SW 1271 (cell line): ENCODE measurements at regions not wholly inside any gene's neighbourhood (a gene's known extent, or its start where the extent isn't known, plus 50 kb on each side); places are given as distances from the start of the nearest gene placed in this dataset.

Source experiments
- DNase-seq, 2 experiments: peaks; one replicate each; lab custom pipeline; 2025; lab: John Stamatoyannopoulos, UW

DNA sequence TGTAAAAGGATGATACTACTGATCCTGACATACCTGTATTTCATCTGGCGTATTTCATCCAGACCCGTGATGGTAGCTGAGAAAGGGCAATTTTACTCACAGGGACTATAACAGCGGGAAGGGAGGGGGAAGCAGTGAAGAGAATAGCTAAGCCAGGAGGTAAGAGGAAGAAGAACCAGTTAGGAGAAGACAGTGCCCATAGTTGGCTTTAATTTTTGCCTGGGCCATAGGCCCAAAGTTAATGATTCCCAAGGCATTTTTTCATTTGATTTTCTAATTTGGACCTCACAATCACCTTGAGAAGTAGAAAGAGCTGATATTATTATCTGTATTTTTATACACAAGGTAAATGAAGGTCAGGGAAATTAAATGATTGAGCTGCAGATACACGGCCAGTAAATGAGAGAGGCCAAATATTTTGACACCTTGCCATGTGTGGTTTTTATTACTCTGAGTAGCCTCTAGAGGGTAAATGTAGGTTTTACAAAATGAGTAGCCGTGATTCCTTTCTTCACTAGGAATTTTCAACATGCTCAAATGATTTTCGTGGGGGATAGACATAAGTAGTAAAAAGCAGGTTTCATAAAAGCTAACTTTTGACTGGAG, 382.2 kb downstream of the FUT8 start:
- no peak for DNase-seq

- no peak for DNase-seq
Observed at GRCh38 chr14:65798216-65798615, 385.7 kb downstream of the FUT8 start.

DNA sequence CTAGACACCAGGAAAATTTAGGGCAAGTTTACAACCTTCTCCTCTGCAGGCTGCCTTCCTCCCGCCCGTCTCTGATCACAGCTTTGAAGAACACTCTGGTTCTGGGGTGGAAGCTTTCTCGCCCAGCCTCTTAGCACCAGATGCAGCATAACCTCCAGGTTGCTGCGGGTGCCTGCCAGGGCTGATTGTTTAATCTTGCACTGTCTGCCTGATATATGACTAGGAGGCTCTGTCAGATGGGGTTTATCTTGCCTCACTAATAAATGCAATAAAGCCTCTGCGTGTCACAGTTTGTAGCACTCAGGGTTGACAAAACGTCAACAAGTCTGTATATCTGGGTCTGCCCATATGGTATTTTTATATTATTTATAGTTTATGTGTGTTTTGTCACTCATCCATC, 388.2 kb downstream of the FUT8 start:
- no peak for DNase-seq

- no peak for DNase-seq
Observed at GRCh38 chr14:65802196-65802595, 389.7 kb downstream of the FUT8 start.

DNA sequence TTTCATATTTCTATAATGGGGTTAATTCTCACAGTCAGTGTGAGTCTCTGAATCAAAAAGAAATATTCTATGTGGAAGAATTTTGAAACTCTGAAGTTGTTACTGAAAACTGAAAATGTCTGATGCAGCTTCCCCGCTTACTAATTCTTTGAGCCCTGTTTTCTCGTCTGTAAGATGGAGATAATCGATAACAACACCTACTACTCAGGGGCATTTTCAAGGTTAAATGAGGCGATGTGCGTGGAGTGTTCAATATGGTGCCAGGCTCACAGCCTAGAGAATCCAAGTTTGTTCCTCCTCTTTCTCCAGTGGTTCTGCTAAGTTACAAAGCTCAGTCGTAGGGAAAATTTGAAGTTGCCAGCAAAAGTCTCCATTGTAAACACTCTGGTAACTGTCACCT, 391.4 kb downstream of the FUT8 start:
- no peak for DNase-seq

DNA sequence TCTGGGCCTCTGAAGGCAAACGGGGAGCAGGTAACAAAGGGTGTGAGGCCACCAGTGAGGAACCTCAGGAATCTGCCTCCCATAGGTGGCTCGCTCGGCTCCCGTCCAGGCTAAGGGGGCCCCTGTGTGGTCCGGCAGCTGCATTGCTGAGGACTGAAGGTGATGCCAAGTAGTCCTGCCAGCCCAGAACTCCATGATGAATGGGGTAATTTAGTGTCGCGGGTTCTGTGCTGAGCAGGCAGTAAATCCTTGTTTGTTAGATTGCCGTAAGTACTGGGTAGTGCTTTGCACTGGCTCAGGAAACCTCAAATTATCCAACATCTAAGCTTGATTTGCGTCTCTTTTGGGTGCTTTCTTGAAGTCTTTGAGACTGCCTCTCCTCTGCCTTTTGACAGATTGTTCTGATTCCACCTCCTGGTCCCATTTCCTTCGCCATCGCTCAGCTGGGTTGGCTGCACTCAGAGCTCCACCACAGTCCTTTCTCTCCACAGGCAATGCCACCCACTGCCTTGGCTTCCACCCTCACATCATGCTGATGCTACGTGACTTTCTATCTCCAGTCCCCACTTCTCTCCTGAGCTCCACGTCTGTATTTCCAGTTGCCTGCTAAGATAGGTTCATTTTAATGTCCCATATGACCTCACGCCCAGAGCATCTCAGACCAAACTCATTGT, 392.0 kb downstream of the FUT8 start:
- no peak for DNase-seq

DNA sequence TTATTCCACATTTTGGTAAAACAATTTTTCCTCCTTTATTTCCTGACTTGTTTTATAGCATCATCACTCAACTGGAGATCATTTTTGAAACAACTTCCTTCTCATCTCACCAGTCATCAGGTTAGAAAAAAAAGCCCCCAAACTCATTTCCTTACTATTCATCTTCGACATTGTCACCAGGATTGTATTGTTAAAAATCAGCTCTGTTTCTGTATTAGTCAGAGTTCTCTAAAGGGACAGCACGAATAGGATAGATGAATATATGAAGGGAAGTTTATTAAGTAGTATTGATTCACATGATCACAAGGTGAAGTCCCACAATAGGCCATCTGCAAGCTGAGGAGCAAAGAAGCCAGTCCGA, 392.6 kb downstream of the FUT8 start:
- no peak for DNase-seq

DNA sequence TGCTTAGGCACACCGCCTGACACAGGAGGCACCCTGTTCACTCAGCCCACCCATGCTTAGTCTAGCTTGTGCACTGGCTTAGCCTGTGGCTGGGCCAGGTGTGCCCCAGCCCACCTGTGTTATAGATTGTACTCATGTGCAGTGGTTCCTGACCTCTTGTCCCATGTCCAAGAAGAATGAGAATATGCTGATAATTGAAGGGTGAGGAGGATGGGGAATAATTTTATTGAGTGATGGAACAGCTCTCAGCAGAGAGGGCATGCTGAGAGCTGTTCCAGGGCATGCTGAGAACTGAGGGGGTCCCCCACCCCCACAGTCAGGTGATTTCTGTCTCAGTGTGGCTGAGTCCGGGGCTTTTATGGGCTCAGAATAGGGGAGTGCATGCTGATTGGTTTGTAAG, 395.9 kb downstream of the FUT8 start:
- DNase-seq = no peak

DNA sequence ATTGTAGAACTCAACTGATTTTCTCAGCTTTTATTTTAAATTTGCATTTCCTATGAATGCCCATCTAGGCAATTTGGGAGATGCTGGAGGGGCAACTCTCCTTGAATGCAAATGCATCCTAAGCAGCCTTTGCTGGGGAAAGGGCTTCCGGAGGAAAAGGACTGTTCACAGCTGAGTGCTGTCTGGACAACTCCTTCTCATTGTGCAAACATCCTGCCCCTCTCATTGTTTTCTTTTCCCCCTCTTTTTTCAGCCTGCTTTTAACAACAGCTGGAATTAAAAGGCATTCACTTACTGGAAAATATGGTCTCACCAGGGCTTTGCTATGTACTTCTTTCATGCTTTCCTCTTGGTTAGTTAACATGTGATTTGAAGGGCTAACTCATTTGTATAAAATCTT, 397.8 kb downstream of the FUT8 start:
- no peak for DNase-seq

DNA sequence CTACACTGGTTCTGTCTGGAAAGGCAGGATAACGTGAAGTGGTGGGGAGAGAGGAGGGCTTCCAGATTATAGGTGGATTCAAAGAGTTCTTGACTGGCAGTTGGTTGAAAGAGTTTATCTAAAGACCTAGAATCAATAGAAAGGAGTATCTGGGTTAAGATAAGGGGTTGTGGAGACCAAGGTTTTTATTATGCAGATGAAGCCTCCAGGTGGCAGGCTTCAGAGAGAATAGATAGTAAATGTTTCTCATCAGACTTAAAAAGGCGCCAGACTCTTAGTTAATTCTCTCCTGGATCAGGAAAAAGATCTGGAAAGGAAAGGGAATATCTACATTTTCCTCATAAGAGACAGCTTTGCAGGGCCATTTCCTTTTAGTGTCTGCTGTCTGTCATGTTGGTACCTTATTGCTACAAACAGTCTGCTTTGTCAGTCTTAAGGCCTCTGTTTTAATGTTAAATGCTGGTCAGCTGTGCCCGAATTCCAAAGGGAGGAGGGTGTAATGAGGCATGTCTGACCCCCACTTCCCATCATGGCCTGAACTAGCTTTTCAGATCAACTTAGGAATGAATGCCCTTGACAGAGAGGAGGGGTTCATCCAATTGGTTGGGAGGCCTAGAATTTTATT, 401.3 kb downstream of the FUT8 start:
- no peak for DNase-seq

- DNase-seq = no peak
Observed at GRCh38 chr14:65815127-65815526, 402.6 kb downstream of the FUT8 start.

GRCh38 chr14:65817011-65817410, 404.5 kb downstream of the FUT8 start:
- DNase-seq = no peak

DNA sequence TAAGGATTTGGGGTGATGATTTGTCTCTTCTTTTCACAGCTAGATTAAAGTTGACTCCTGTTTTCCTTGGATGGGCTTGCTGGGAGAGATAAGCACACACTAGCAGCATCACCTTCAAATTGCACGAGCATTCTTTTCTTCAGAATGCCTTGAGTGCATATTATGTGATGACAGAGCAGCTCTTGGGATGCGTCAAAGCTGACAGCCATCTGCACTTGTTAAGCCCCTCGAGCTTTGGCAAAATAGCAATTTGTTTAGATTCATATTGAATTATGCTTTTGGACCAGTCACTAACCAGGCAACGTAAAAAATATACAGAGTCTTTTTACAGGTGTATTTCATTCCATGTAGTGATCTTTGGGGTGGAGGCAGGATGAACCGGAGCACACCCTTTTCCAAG, 407.0 kb downstream of the FUT8 start:
- no peak for DNase-seq

DNA sequence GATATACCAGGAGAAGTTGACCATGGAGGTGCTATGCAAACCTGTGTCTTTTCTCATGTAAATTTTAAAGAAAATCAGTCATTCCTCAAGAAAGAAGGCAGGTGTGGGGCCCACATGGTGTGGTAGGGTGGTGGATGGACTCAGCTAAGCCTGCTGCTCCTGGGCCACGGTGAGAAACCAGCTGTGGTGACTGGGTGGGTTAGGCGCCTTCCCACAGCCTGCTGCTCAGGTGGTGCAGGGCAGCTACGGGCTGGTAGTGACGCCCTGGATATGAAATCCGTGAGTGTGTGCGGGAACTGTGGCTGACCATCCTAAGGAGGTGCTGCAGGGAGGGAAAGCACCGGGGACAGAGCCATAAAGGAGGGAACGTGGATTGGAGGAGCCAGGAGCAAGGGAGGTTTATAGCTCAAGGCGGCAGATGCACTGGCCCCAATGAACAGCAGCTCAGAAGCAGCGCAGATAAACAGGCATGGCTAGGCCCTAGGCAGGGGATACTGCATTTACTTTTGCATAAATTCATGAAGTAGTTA, 408.8 kb downstream of the FUT8 start:
- DNase-seq = no peak

- DNase-seq = peak; percentile 27 to 67
Observed at GRCh38 chr14:65824285-65824977, 411.9 kb downstream of the FUT8 start.

GRCh38 chr14:65824978-65825299, 412.4 kb downstream of the FUT8 start:
- DNase-seq = no peak

GRCh38 chr14:65826946-65827345, 414.4 kb downstream of the FUT8 start:
- no peak for DNase-seq

DNA sequence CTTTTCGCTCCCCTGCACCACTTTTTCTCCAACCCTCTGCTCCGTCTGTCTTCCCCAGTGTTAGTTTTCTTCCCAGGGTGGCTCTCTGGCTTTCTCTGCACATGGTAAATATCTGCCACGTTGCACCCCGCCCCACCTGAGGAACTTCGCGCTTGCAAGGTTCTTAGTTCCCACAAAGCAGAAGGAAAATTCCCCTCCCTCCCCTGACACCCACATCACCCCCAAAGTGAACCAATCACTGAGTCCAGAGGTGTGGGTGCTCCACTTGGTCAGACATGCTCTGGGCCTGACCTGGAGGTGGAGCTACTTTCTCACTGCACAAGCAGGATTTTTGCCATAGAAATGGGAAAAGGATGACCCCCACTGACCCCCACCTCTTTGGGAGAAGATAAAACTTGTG, 415.0 kb downstream of the FUT8 start:
- DNase-seq = no peak

GRCh38 chr14:65828396-65828795, 415.9 kb downstream of the FUT8 start:
- no peak for DNase-seq

GRCh38 chr14:65832431-65833266, 420.1 kb downstream of the FUT8 start:
- no peak for DNase-seq

- DNase-seq = no peak
Observed at GRCh38 chr14:65833267-65833880, 420.8 kb downstream of the FUT8 start.

DNA sequence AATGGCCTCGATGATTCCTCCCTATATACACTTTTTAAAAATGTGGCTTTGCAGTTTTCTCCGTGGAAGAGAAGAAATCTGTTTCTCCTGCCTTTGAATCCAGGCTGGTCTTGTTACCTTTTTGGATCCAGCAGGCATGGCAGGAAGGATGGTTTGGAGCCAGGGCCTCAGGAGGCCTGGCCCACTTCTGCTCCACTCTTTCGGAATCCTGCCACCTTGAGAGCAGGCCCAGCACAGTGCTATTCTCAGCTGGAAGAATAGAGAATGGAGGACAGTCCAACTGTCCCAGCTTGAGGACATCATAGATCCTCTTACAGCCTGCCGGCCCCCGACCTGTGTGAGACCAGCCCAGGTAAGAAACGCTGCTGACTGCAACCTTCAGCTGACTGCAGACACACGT, 421.5 kb downstream of the FUT8 start:
- no peak for DNase-seq
